Mesothelial cell of epicardium (in vitro differentiated cells): ENCODE measurements at regions not wholly inside any gene's neighbourhood (a gene's known extent, or its start where the extent isn't known, plus 50 kb on each side); places are given as distances from the start of the nearest gene placed in this dataset.

Experiments
- DNase-seq, 2 experiments: peaks; one replicate each; pipeline ENCODE4 v3.0.0; 2021; ENCODE audit warnings: low spot score in 2 of 2; ENCODE audit not compliant: unreplicated experiment in 2 of 2
- H3K27ac Mint-ChIP-seq: 2 replicates; pipeline ENCODE4 v1.8.0; 2021; ENCODE audit warnings: mixed read lengths
- H3K27me3 Mint-ChIP-seq: 2 replicates; pipeline ENCODE4 v1.8.0; 2021; ENCODE audit warnings: low read depth, mixed read lengths
- H3K36me3 Mint-ChIP-seq: 2 replicates; pipeline ENCODE4 v1.8.0; 2021; ENCODE audit warnings: mixed read lengths
- H3K4me1 Mint-ChIP-seq: 2 replicates; pipeline ENCODE4 v1.8.0; 2021; ENCODE audit warnings: mixed read lengths
- H3K4me3 Mint-ChIP-seq: 2 replicates; pipeline ENCODE4 v1.8.0; 2021; ENCODE audit warnings: mild to moderate bottlenecking, moderate library complexity, mixed read lengths
- H3K9me3 Mint-ChIP-seq: 2 replicates; pipeline ENCODE4 v1.8.0; 2021; ENCODE audit warnings: mixed read lengths
- TF ChIP-seq, protein P1 (sequence below): fragments of 200-600 bp; sonication (generic); IDR thresholded peaks from one replicate; pipeline ENCODE4 v1.5.0; 2021; ENCODE audit warnings: antibody characterized with exemption; ENCODE audit not compliant: unreplicated experiment

DNA sequence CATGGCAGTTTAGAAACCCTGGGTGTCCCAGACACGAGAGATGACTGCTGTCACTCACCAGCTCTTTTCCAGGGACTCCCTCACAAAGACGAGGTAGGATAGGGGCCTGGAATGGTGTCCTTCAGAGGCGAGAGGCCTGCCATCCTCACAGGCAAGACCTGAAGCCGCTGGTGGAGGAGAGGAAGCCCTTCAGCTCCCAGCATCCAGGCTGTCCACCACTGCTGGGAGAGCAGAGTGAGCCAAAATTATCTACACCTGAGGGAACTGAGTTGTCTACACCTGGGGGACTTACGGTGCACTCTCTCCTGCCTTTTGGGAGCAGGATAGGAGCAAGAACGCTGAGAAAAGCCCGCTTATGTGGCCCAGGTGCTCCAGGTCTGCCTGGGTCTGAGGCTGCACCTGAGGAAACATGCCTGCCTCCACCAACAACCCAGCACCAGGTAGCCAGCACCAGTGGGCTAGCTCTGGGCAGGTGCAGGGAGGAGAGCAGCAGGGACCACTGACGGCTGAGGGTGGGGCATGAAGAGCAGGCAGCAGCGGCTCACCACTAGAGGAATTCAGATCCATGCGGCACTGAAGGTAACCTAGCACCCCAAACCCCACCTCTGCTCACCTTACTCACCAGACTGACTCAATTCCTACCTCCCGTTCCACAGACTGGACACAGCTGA, 357.2 kb downstream of the SH2D4B start:
- Mint-ChIP-seq H3K4me3 (no peak overlapping the region), H3K4me1 (peaks cover 27% of the 10 kb centered on the region), H3K36me3 (no peaks in the 10 kb centered on the region), H3K9me3 (no peaks in the 10 kb centered on the region), H3K27ac (no peak overlapping the region), H3K27me3 (no peaks in the 10 kb centered on the region)
- TF ChIP-seq, protein P1, sequence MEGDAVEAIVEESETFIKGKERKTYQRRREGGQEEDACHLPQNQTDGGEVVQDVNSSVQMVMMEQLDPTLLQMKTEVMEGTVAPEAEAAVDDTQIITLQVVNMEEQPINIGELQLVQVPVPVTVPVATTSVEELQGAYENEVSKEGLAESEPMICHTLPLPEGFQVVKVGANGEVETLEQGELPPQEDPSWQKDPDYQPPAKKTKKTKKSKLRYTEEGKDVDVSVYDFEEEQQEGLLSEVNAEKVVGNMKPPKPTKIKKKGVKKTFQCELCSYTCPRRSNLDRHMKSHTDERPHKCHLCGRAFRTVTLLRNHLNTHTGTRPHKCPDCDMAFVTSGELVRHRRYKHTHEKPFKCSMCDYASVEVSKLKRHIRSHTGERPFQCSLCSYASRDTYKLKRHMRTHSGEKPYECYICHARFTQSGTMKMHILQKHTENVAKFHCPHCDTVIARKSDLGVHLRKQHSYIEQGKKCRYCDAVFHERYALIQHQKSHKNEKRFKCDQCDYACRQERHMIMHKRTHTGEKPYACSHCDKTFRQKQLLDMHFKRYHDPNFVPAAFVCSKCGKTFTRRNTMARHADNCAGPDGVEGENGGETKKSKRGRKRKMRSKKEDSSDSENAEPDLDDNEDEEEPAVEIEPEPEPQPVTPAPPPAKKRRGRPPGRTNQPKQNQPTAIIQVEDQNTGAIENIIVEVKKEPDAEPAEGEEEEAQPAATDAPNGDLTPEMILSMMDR: no peak
- DNase-seq: no peak

DNA sequence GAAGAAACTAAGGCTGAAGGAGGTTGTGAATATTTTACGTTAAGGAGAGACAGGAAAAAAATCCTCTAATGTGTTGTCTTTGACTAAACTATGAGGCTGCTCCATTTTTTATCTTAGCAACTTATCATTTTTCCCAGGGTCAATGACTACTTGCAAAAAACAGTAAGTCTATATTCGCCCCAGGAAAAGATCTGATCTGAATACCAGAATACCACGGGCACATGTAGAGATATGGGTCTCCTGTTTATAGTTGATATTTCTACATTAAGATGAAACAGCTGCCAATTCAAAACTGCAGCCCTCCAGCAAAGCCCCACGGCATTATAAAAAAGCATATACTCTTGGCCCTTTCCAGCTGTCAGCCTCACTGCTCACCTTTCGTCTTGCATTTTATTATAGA, 358.4 kb downstream of the SH2D4B start:
- H3K4me1 Mint-ChIP-seq: peaks cover 27% of the 10 kb centered on the region
- H3K36me3 Mint-ChIP-seq: no peaks in the 10 kb centered on the region
- H3K27me3 Mint-ChIP-seq: no peaks in the 10 kb centered on the region
- TF ChIP-seq, protein P1: no peak
- no peak overlapping the region for H3K4me3 Mint-ChIP-seq
- DNase-seq: no peak
- peak overlapping the region; percentile 3 for H3K27ac Mint-ChIP-seq
- no peaks in the 10 kb centered on the region for H3K9me3 Mint-ChIP-seq

DNA sequence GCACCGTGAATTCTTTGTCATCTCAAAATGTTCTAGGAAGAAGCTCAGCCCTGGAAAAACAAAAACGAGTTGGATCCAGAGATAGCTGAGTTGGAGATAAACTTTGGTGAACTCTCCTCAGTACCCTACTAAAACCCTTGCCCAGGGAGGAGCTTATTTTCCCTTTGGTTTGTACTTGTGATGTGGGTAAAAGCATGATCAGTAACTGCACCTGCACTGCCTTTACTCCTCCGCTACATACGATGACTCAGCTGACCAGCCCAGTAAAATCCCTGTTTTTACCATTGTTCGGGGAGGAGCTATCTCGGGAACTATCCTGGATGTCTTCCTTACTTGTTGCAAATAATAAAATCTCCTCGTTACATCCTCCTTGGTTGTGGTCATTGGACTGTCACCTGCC, 359.3 kb downstream of the SH2D4B start:
- Mint-ChIP-seq H3K4me3 (no peak overlapping the region), H3K27ac (no peak overlapping the region), H3K36me3 (no peaks in the 10 kb centered on the region), H3K27me3 (no peaks in the 10 kb centered on the region), H3K4me1 (peaks cover 27% of the 10 kb centered on the region), H3K9me3 (no peaks in the 10 kb centered on the region)
- no peak for DNase-seq
- TF ChIP-seq, protein P1: no peak

DNA sequence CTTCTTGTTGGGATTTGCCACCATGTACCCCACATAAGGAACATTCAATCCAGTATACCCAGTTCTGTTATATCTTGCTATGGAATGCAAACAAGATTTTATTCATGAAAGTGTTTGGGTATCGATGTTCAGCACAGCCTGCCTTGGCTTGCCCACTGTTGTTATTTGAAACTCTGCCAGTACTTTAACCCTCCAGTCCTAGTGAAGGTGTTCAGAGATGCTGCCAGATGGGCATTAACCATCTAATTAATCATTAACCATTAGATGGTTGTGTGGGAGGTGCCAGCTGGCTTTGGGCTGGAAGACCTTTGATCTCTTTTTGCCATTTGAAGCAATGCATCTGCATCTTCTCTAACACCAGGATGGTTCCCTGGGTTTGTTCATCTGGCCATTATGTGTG, 363.0 kb downstream of the SH2D4B start:
- DNase-seq: no peak
- Mint-ChIP-seq H3K36me3 (no peaks in the 10 kb centered on the region), H3K27me3 (no peaks in the 10 kb centered on the region), H3K4me3 (no peak overlapping the region), H3K27ac (no peak overlapping the region), H3K4me1 (peaks cover 18% of the 10 kb centered on the region), H3K9me3 (peaks cover 13% of the 10 kb centered on the region)
- TF ChIP-seq, protein P1: no peak

DNA sequence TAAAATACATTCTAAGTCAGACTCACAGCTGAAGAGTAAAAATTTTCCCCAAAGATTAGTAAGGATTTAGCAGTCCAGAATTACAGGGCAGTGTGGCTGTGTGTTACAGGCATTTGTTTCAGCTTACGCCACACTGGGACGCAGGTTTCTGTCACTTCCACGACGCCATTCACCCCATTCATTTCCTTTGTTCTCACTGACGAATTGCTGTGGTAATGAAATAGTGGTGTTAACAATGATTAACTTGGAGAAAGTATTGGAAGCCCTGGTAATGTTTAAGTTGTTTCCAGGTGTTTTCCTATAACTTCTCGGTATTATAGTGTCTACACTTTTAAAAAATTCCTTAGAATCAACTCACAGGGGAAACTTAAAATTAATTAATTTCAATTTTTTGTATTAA, 370.9 kb downstream of the SH2D4B start:
- Mint-ChIP-seq H3K27me3 (no peaks in the 10 kb centered on the region), H3K4me3 (no peak overlapping the region), H3K27ac (no peak overlapping the region), H3K4me1 (peaks cover 9% of the 10 kb centered on the region), H3K36me3 (no peaks in the 10 kb centered on the region), H3K9me3 (peaks cover 13% of the 10 kb centered on the region)
- no peak for DNase-seq
- TF ChIP-seq, protein P1: no peak

DNA sequence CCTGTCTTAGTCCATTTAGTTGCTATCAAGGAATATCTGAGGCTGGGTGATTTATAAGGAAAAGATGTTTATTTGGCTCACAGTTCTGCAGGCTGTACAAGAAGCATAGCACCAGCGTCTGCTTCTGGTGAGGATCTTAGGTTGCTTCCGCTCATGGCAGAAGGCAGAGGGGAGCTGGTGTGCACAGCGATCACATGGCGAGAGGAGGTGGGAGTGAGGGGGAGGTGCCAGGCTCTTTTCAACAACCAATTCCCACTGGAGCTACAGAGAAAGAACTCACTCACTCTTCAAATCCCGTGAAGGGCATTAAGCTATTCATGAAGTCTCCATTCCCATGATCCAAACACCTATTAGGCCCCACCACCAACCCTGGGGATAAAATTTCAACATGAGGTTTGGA, 371.6 kb downstream of the SH2D4B start:
- TF ChIP-seq, protein P1: no peak

More for the DNA sequence above, 371.6 kb downstream of the SH2D4B start:
- no peaks in the 10 kb centered on the region for H3K27me3 Mint-ChIP-seq
- H3K9me3 Mint-ChIP-seq: peaks cover 8% of the 10 kb centered on the region
- peak overlapping the region; percentile 35 for H3K27ac Mint-ChIP-seq
- no peak for DNase-seq
- H3K36me3 Mint-ChIP-seq: no peaks in the 10 kb centered on the region
- no peak overlapping the region for H3K4me3 Mint-ChIP-seq
- H3K4me1 Mint-ChIP-seq: peaks cover 9% of the 10 kb centered on the region
